GM12801 (cell line): ENCODE measurements at regions not wholly inside any gene's neighbourhood (a gene's known extent, or its start where the extent isn't known, plus 50 kb on each side); places are given as distances from the start of the nearest gene placed in this dataset.

Source experiments
- TF ChIP-seq, protein P1 (sequence below): IDR thresholded peaks from one replicate; pipeline ENCODE4 v1.5.1; 2011; ENCODE audit warnings: control low read depth; ENCODE audit not compliant: insufficient read length; ENCODE audit errors: extremely low read depth

DNA sequence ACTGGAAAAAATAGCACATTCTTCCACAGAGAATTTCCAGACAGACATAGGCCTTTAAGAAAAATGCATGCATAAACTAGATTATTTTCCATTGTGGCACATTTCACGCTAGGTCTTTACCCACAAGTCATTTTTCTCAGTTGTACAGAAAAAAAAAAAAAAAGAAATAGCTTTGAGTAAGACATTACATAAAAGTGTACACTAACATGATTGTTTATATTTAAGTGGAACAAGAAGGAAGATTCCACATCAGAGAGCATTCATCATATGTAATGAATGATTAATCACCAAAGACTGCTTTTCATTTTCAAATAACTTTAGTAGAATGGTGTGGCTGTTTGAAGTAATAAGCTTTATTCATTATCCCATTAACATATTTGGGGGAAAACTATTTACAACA, 1270.2 kb upstream of the AGA start:
- TF ChIP-seq, protein P1, sequence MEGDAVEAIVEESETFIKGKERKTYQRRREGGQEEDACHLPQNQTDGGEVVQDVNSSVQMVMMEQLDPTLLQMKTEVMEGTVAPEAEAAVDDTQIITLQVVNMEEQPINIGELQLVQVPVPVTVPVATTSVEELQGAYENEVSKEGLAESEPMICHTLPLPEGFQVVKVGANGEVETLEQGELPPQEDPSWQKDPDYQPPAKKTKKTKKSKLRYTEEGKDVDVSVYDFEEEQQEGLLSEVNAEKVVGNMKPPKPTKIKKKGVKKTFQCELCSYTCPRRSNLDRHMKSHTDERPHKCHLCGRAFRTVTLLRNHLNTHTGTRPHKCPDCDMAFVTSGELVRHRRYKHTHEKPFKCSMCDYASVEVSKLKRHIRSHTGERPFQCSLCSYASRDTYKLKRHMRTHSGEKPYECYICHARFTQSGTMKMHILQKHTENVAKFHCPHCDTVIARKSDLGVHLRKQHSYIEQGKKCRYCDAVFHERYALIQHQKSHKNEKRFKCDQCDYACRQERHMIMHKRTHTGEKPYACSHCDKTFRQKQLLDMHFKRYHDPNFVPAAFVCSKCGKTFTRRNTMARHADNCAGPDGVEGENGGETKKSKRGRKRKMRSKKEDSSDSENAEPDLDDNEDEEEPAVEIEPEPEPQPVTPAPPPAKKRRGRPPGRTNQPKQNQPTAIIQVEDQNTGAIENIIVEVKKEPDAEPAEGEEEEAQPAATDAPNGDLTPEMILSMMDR: no peak

DNA sequence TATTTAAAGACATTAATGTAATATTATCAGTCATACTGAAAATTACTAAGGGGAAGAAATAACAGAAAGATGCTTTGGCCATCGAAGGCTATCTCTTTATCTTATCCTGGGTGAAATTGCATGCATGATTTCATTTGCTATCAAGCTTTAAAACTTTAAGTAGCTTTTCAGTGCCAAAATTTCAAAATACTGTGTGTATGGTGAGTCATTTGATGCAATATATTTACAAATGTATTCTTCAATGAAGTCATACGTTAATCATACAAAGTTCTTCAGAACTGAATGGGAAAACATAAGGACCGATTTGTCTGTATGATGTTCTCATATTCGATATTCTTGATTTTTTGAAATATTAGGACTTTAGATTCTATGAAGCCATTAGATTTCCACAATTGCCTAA, 1295.8 kb upstream of the AGA start:
- TF ChIP-seq, protein P1: no peak

GRCh38 chr4:178745203-178745602, 1303.0 kb upstream of the AGA start:
- TF ChIP-seq, protein P1: no peak

DNA sequence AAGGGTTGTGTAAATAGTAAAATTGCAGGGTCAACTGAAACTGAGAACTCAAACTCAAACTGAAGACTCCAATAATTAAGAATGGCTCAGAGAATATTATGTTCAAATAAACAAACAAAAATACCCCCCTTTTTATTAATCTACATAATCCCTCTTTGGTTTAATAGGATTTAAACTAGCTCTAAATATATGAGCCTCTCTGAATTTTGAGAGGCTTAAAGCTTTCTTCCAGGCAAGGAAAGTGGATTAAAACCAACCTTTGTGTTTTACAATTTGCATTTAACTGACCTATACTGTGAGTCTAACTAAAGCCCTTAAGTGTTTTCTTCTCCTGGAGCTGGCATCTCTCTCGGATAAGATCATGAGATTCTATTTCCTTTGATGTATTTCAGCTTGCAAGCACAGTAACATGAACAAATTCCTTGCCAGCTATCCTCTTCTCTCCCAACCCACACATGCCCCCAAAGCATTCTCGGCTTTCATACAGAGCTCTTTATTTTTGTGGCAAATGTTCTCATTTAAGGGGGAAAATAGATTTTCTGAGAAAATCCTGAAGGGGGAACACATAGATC, 1310.8 kb upstream of the AGA start:
- TF ChIP-seq, protein P1: no peak

DNA sequence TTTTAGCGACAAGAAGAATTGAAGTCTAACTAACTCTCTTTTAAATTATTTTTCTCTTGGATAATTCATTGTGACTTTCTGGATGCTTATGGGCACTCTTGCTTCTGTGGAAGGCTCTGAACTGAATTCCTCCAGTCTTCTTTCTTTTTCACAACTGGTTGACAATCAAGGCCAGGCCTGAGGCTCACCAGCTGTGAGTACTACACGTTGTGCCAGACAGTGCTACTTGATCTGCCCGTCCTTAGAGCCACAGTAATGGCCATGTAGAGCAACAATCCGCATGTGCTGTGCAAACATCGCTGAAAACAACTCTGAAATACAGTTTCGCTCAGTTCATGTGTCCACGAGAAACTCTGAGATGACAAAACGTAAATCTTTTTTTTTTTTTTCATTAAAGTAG, 1336.3 kb upstream of the AGA start:
- TF ChIP-seq, protein P1: no peak

- TF ChIP-seq, protein P1: no peak
These were observed 1339.5 kb upstream of the AGA start for GRCh38 chr4:178781779-178782178.

- TF ChIP-seq, protein P1: no peak
These were observed 1342.3 kb upstream of the AGA start for GRCh38 chr4:178784491-178784890.
